HCT116 (cell line): ENCODE measurements at regions not wholly inside any gene's neighbourhood (a gene's known extent, or its start where the extent isn't known, plus 50 kb on each side); places are given as distances from the start of the nearest gene placed in this dataset.

Experiments used
- ATAC-seq: fragments of 200-7000 bp; cut with Tn5 transposase; 2 replicates; pipeline ENCODE4 v1.9.1; 2020; ENCODE audit warnings: mild to moderate bottlenecking, moderate library complexity
- BruUV-seq: library from RNA; stranded (reverse); fragments of 400-500 nt; replicated peaks from 2 replicates; lab custom pipeline; 2021; lab: Mats Ljungman, UMichigan
- CTCF ChIA-PET: fragments of 300-600 bp; sonication (Branson Sonifier 250); formaldehyde crosslinking; loops from one replicate; lab custom pipeline; 2021; ENCODE audit warnings: antibody characterized with exemption; lab: Charles Lee
- POLR2A ChIA-PET: fragments of 300-600, 350-600 bp; sonication (Branson Sonifier 250); formaldehyde crosslinking; loops from one replicate; lab custom pipeline; 2021; ENCODE audit warnings: antibody characterized with exemption; lab: Charles Lee
- RAD21 ChIA-PET, 2 experiments: fragments of 300-600 bp; sonication (Branson Sonifier 250); formaldehyde crosslinking; loops; one replicate each; lab custom pipeline; 2023; ENCODE audit warnings: low total read pairs in 2 of 2; ENCODE audit not compliant: uncharacterized antibody in 2 of 2, unreplicated experiment in 2 of 2, low non-redundant PET in 1 of 2; lab: Charles Lee
- DNase-seq: peaks from one replicate; pipeline ENCODE4 v3.0.0-alpha.2; 2010; ENCODE audit warnings: low read depth, low spot score
- H2AFZ ChIP-seq: fragments of 200-600 bp; shearing (Covaris generic), sonication (generic); 2 replicates; pipeline ENCODE4 v1.6.1; 2017; ENCODE audit warnings: low read depth, mixed run types, mixed read lengths, antibody characterized with exemption, low read length; ENCODE audit not compliant: poor library complexity, severe bottlenecking
- H3K27ac ChIP-seq: 2 replicates; pipeline ENCODE4 v1.5.1; 2012; ENCODE audit warnings: low read depth, low read length
- H3K27me3 ChIP-seq: fragments of 200-600 bp; sonication (generic); 2 replicates; pipeline ENCODE4 v1.6.1; 2016; ENCODE audit warnings: mixed run types, low read length, mixed read lengths; ENCODE audit not compliant: insufficient read depth
- H3K36me3 ChIP-seq, 2 experiments: fragments of 200-500 bp in 1 of 2; fragments of 200-600 bp in 1 of 2; sonication (Bioruptor generic) in 1 of 2; sonication (generic) in 1 of 2; 2 replicates each; pipeline versions ENCODE4 v1.5.1 to v1.6.1; 2014 to 2016; ENCODE audit warnings: low read length in 2 of 2, inconsistent platforms in 1 of 2, mixed read lengths in 1 of 2, mixed run types in 1 of 2; ENCODE audit not compliant: insufficient read depth in 2 of 2, control insufficient read depth in 1 of 2
- H3K4me1 ChIP-seq, 2 experiments: fragments of 200-600 bp in 1 of 2; sonication (generic) in 1 of 2; 2 replicates each; pipeline versions ENCODE4 v1.5.1 to v1.6.1; 2012 to 2017; ENCODE audit warnings: low read length in 2 of 2, inconsistent platforms in 1 of 2, mild to moderate bottlenecking in 1 of 2, mixed read lengths in 1 of 2, mixed run types in 1 of 2, moderate library complexity in 1 of 2; ENCODE audit not compliant: insufficient read depth in 2 of 2, control insufficient read depth in 1 of 2
- H3K4me2 ChIP-seq: fragments of 200-600 bp; sonication (generic); 2 replicates; pipeline ENCODE4 v1.6.1; 2017; ENCODE audit warnings: mixed run types, low read length, mixed read lengths
- H3K4me3 ChIP-seq, 2 experiments: fragments of 200-600 bp in 1 of 2; sonication (generic) in 1 of 2; replicated peaks in 1 of 2; 2 replicates each; pipeline ENCODE4 v1.5.1; 2011 to 2016; ENCODE audit warnings: low read length in 2 of 2, control low read depth in 1 of 2, low read depth in 1 of 2, mild to moderate bottlenecking in 1 of 2, mixed read lengths in 1 of 2, mixed run types in 1 of 2
- H3K79me2 ChIP-seq: fragments of 200-600 bp; sonication (generic); 2 replicates; pipeline ENCODE4 v1.6.1; 2017; ENCODE audit warnings: mild to moderate bottlenecking, mixed run types, low read length, moderate library complexity, mixed read lengths; ENCODE audit not compliant: insufficient read depth
- H3K9ac ChIP-seq: fragments of 200-600 bp; sonication (generic); 2 replicates; pipeline ENCODE4 v1.6.1; 2016; ENCODE audit warnings: low read length, mixed read lengths
- H3K9me2 ChIP-seq: fragments of 200-600 bp; sonication (generic), shearing (Covaris generic); 2 replicates; pipeline ENCODE4 v1.6.1; 2017; ENCODE audit warnings: mixed run types, mild to moderate bottlenecking, moderate library complexity; ENCODE audit not compliant: insufficient read depth
- H3K9me3 ChIP-seq, 2 experiments: fragments of 200-500 bp in 1 of 2; fragments of 200-600 bp in 1 of 2; sonication (Bioruptor generic) in 1 of 2; sonication (generic) in 1 of 2; 2 replicates each; pipeline ENCODE4 v1.6.1; 2014 to 2017; ENCODE audit warnings: low read length in 2 of 2, mixed read lengths in 2 of 2, inconsistent platforms in 1 of 2, low read depth in 1 of 2, mild to moderate bottlenecking in 1 of 2, mixed run types in 1 of 2, moderate library complexity in 1 of 2; ENCODE audit not compliant: control insufficient read depth in 1 of 2, insufficient read depth in 1 of 2
- H4K20me1 ChIP-seq: fragments of 200-600 bp; sonication (generic), shearing (Covaris generic); 2 replicates; pipeline ENCODE4 v1.6.1; 2017; ENCODE audit warnings: mixed run types, mild to moderate bottlenecking, moderate library complexity; ENCODE audit not compliant: insufficient read depth
- ATF3 ChIP-seq: IDR thresholded peaks from 2 replicates; pipeline ENCODE4 v1.6.1; 2012
- CBX3 ChIP-seq: IDR thresholded peaks from 2 replicates; pipeline ENCODE4 v1.6.1; 2012; ENCODE audit warnings: low read depth
- CEBPB ChIP-seq: IDR thresholded peaks from 2 replicates; pipeline ENCODE4 v1.6.1; 2012; ENCODE audit warnings: low read depth
- CTCF ChIP-seq, 3 experiments: fragments of 200-600 bp in 1 of 3; sonication (generic) in 1 of 3; IDR thresholded peaks in 2 of 3; conservative IDR thresholded peaks in 1 of 3; 2 replicates each; pipeline ENCODE4 v1.5.1; 2012 to 2017; ENCODE audit warnings: low read depth in 2 of 3, low read length in 2 of 3, antibody characterized with exemption in 1 of 3, borderline replicate concordance in 1 of 3, control low read depth in 1 of 3, mild to moderate bottlenecking in 1 of 3, mixed read lengths in 1 of 3, mixed run types in 1 of 3, moderate library complexity in 1 of 3; ENCODE audit not compliant: insufficient read depth in 1 of 3
- EGR1 ChIP-seq: IDR thresholded peaks from 2 replicates; pipeline ENCODE4 v1.6.1; 2012; ENCODE audit warnings: low read depth
- ELF1 ChIP-seq: IDR thresholded peaks from 2 replicates; pipeline ENCODE4 v1.6.1; 2012; ENCODE audit warnings: low read depth, borderline replicate concordance
- EZH2phosphoT487 ChIP-seq: fragments of 200-600 bp; IDR thresholded peaks from 2 replicates; pipeline ENCODE4 v1.6.1; 2018; ENCODE audit warnings: antibody characterized with exemption, borderline replicate concordance
- JUND ChIP-seq: IDR thresholded peaks from 2 replicates; pipeline ENCODE4 v1.6.1; 2012
- MAX ChIP-seq: IDR thresholded peaks from 2 replicates; pipeline ENCODE4 v1.6.1; 2012
- POLR2A ChIP-seq: IDR thresholded peaks from 2 replicates; pipeline ENCODE4 v1.7.0; 2011; ENCODE audit warnings: borderline replicate concordance; ENCODE audit not compliant: insufficient read depth, insufficient read length; ENCODE audit errors: extremely low read depth
- POLR2AphosphoS5 ChIP-seq: IDR thresholded peaks from 2 replicates; pipeline ENCODE4 v1.6.1; 2011; ENCODE audit warnings: mild to moderate bottlenecking, low read depth, low read length, moderate library complexity
- RAD21 ChIP-seq: IDR thresholded peaks from 2 replicates; pipeline ENCODE4 v1.6.1; 2012; ENCODE audit warnings: low read depth, mild to moderate bottlenecking
- REST ChIP-seq: IDR thresholded peaks from 2 replicates; pipeline ENCODE4 v1.6.1; 2012; ENCODE audit warnings: low read depth
- SIN3A ChIP-seq: IDR thresholded peaks from 2 replicates; pipeline ENCODE4 v1.6.1; 2012; ENCODE audit warnings: low read depth
- SP1 ChIP-seq: IDR thresholded peaks from 2 replicates; pipeline ENCODE4 v1.6.1; 2012; ENCODE audit warnings: low read depth
- TCF7L2 ChIP-seq: IDR thresholded peaks from 2 replicates; pipeline ENCODE4 v1.7.0; 2011; ENCODE audit warnings: borderline replicate concordance, inconsistent platforms; ENCODE audit not compliant: insufficient read depth, insufficient read length; ENCODE audit errors: extremely low read depth
- YY1 ChIP-seq: IDR thresholded peaks from 2 replicates; pipeline ENCODE4 v1.6.1; 2011; ENCODE audit warnings: low read length, low read depth, moderate library complexity, mild to moderate bottlenecking; ENCODE audit not compliant: insufficient replicate concordance; ENCODE audit errors: extremely low read depth
- ZFX ChIP-seq: fragments of 450-650 bp; IDR thresholded peaks from 2 replicates; pipeline ENCODE4 v1.6.1; 2017
- ZNF274 ChIP-seq: fragments of 200-500 bp; sonication (Bioruptor generic); IDR thresholded peaks from 2 replicates; pipeline ENCODE4 v1.6.1; 2014; ENCODE audit warnings: mild to moderate bottlenecking, low read depth, low read length, inconsistent platforms
- intact Hi-C: fragments of 100-400 bp; cut with micrococcal nuclease; formaldehyde crosslinking; loops from 2 replicates; pipeline ENCODE4 v1.10.0; 2022

GRCh38 chr3:166864473-166865467 is 515.3 kb downstream of the ZBBX start:
- Histone ChIP-seq H3K36me3 (no peaks in the 10 kb centered on the region), H3K27ac (no peak overlapping the region), H4K20me1 (no peaks in the 10 kb centered on the region; the same call in 1 of the 2 replicates), H3K9me3 (no peaks in the 10 kb centered on the region), H2AFZ (no peak overlapping the region), H3K4me3 (no peak overlapping the region), H3K4me1 (no peaks in the 10 kb centered on the region), H3K9me2 (no peaks in the 10 kb centered on the region), H3K9ac (no peak overlapping the region), H3K4me2 (no peak overlapping the region), H3K27me3 (no peaks in the 10 kb centered on the region), H3K79me2 (no peaks in the 10 kb centered on the region)
- RAD21 ChIA-PET, result no interaction called here
- POLR2A ChIA-PET, result no interaction called here
- intact Hi-C loops, result no loop called here
- no peak for ATAC-seq
- no peak for DNase-seq
- BruUV-seq, result no TSS peak
- TF ChIP-seq JUND (no peak), SIN3A (no peak), SP1 (no peak), ATF3 (no peak), POLR2AphosphoS5 (no peak), ZFX (no peak), ELF1 (no peak), CEBPB (no peak), MAX (no peak), EGR1 (no peak), RAD21 (no peak), POLR2A (no peak), CTCF (IDR thresholded peaks at IDR 0.05 in 2 of 3, conservative IDR thresholded peaks at IDR 0.05 in 1 of 3; ENCODE audit: borderline replicate concordance in 1 of 3, insufficient read depth in 1 of 3, low read depth in 2 of 3, low read length in 2 of 3) (no peak), YY1 (no peak), CBX3 (no peak), REST (no peak), TCF7L2 (no peak), EZH2phosphoT487 (no peak), ZNF274 (no peak)
- CTCF ChIA-PET, result no interaction called here
